Medulla oblongata (tissue), 1 donor: ENCODE measurements at regions not wholly inside any gene's neighbourhood (a gene's known extent, or its start where the extent isn't known, plus 50 kb on each side); places are given as distances from the start of the nearest gene placed in this dataset.

ENCODE experiments used
- DNase-seq: peaks from one replicate; pipeline ENCODE4 v3.0.0-alpha.2; 2015; ENCODE audit errors: extremely low spot score

DNA sequence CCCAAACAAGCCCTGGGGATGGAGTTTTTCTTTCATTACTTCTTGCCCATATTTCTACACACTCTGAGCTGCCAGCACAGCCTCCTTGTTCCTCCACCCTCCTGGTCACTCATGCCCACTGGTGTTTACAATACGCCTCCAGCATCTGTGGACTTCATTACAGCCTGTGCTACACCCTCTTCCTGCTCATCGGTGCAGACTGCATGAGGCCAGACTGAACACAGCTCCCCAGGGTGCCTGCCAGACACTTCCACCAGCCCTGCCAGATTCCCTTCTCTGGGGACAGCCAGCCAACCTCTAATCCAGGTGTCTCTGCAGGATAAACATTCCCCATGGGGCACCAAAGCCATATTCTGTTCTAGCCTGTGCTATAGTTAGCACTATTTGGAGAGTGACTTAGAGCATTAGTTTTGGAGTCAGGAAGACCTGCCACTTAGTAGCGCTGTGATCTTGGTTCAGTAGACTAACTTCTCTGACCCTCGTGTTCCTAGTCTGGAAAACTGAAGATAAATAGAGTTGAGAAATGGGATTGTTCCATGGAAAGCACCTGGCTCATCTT lies 163.8 kb upstream of the KLF4 start:
- no peak for DNase-seq

DNA sequence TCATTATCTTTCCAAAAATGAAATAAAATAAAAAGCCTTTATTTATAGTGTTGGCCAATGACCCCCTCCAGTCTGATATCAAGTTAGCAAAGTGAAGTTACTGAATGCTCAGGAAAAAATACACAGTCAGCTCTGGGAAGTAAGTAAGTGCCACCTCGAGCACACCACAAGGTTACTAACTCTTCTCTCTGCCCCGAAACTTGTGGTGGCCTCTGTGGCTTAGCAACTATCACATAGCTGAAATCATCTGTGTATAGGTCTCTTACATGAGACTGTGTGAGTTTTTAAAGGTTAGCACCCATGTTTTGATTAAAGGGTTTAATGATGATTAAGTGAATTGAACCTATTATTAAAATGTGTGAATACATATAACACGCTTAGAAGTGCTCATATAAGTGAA lies 161.4 kb upstream of the KLF4 start:
- no peak for DNase-seq

DNA sequence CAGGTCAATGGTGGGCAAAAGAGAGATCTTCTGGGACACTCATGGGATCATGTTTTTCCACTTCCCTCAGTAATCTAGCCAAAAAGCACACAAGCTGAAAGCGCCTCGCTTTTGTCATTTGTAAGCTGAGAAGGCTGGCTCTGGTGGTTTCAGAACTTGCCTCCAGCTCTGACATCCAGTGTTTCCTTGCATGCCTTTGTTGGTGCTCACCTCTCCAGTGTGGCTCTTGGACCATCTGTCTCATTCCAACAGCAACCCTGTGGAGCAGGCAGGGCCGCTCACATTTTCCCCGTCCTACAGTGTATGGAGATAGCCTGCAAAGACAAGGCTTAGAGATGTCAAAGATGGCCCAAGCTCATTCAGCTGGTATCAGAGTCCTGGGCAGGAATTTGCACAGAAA lies 160.8 kb upstream of the KLF4 start:
- DNase-seq: no peak

DNA sequence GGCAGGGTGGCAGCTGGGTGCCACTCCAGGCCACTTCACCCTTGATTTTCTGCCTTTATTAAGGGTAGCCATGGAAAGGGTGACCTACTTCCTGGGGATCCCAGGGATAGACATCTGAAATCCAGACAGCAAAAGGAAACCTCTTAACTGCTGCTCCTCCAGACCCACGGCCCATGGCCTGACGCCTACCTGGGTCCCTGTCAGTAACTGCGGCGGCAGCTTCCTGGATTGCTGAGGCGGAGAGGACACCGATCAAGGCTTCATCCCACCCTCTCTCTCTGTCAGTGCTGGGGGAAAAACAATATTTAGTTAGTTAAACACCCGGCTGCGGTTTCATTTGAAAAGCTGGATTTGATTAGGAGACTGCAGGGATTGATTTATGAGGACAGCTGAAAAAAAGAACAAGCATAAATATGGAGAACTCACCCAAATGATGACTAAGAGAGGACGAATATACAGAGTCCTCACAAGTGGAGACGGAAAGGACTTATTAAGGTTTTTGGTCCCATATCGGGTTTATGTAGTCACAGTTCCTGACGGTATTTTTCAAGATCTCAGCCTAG lies 158.7 kb upstream of the KLF4 start:
- DNase-seq: no peak

DNA sequence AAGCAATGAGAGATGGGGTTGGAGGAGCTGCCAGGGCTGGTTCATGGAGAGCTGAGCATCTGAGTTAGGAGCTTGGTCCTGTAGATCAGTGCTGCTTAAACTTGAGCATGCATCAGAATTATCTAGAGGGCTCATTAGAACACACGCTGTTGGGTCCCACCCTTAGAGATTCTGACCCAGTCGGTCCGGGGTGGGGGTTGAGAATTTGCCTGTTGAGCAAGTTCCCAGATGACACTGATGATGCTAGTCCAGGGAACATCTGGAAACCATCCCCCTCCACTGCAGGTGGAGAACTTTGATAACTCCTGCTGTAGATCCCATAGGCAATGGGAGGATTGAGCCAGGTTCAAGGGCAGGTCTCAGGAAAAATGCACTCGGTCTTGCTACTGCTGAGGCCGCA lies 158.0 kb upstream of the KLF4 start:
- no peak for DNase-seq

DNA sequence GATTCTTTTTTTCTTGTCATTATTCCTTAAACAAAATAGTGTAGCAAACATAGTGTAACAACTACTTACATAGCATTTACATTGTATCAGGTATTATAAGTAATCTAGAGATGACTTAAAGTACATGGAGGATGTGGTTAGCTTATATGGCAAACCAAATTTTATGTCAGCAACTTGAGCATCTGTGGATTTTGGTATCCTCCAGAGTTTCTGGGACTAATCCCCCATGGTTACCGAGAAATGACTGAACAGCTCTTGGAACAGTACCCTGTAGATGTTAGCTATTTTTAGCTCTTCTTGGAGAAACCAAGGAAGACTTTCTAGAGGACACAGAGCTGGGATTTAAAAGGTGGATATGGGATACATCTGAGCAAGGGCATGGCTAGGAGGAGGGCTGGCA lies 157.6 kb upstream of the KLF4 start:
- DNase-seq: no peak

DNA sequence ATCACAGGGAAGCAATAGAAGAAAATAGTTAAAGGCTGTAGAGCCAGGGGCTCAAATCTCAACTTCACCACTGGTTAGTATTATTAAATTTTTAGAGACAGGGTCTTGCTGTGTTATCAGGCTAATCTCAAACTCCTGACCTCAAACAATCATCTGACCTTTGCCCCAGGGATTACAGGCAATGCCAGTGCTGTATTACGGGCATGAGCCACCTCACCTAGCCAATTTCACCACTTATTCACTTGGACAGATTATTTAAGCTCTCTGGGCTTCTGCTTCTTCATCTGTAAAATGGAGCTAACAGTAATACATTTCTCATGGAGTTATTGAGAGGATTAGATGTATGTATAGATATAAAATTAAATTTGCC lies 155.9 kb upstream of the KLF4 start:
- DNase-seq: no peak

DNA sequence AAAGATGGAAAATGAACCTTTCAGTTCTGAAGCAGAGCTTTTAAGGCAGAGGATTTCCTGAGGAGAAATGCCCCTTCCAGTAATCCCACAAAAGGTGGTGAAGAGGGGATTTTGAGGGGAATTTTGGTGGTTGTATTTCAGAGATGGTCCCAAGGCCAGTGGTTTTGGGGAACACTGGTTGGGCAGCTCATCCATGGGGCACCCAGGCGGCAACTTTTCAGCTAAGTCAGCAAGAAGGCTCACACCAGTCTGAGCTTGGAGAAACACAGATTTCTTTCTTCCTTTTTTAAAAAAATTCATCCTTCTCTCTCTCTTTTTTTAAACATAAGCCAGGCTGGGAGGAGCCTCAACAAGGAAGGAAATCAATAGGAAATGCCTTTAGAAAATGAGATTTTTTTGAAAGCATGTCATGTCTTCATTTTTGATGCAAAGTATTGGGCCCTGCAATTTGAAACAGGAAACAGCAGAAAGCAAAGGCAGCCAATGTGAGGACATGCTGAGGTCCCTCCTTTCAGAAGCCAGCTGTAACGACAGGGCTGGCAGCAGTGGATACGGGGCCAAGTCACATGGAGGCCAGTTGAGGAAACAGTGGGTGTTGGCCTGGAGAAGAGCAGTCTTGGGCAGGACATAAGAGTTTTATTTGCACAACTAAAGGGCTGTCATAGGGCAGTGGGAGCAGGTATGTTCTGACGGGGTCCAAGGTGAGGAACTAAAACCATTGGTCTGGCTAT lies 155.3 kb upstream of the KLF4 start:
- DNase-seq: peak; percentile 66

DNA sequence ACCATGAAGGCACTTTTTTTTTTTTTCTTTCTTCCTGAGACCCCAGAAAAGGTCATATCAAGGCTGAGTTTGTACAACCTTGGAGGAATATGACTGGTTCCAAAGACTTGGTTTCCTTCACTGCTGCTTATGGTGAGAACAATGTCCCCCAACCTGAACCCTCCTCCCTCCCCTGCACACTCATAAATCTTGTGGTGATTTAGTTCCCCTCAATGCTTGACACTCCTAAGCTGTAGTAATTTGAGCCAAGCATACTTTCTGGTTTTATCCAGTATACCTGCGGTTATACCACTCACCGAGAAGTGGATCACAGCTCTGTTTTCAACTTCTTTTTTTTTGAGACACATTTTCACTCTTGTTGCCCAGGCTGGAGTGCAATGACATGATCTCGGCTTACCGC lies 149.9 kb upstream of the KLF4 start:
- no peak for DNase-seq

DNA sequence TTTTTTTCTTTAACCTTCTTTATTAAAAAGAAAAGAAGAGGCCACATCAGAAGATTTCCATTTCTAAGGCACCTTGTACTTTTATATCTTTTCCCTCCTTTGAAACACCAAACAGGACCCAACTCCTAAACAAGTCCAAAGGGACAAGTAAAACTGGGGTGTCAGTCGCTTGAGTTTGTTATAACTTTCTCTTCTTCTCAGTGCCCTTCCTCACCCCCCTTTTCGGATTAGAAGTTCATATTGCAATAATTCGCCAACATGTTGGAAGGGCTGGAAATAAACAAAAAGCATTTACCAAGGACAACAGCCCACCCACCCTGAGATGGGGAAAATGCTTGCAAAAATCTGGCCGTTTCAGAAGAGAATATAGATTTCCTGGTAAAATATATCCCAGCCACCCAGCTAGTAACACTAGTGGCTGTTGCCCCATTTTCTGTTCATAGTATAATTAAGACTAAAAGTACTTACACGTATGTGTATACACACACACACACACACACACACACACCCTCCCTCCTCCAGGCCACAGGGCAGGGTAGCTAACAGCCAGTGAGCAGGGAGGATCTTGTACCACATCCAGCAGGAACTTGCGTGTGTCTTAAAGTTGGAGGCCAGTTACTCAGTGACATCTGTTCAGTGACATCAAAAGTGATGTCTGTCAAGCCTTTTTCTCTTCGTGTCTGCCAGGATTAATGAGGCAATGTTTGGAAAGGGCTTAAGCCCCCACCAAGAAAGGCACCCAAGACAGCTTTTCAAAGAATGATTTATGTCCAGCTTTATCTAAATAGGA lies 149.1 kb upstream of the KLF4 start:
- DNase-seq: peak; percentile 65

DNA sequence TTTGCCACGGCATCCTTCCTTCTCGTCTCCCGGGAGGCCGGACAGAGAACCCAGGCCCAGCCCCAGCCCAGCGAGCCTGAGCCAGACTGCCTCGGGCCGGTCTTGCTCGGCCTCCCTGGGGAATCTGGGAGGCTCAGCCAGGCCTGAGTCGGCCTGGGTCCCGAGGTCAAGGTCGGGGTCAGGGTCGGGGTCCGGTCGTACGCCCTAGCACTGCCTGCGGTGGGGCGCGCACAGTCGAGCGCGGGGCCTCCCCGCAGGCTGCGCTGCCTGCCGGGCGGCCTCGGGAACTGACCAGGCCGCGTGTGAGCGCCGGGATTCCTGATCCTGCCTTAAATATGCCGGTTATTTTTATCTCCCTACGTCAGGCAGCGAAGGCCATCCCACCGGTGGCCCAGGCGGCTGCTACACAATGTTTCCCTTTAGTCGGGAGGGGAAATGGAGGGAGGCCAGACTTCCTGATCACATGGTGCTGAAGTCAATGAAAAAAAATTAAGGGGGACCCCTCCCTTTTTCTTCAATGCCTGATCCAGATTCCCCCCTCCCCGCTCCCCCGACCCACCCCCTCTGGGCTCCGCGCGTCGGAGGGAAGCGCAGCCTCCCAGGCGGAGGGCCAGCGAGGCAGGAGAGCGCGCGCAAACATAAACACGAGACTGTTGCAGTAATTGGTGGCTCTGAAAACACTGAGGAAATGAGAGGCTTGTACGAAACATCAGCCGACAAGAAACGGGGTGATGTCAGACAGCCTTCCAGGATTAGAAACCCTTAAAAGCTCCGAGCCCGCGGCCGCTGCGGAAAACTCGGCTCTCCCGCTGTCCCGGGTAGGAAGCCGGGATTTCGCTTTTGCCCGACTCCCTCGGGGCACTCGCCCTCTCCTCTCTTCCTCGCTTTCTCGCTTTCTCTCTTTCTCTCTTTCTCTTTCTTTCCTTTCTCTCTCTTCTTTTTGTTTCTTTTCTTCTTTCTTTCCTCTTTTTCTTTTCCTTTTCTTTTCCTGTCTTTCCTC lies 148.2 kb upstream of the KLF4 start:
- peak; percentile 94 for DNase-seq

DNA sequence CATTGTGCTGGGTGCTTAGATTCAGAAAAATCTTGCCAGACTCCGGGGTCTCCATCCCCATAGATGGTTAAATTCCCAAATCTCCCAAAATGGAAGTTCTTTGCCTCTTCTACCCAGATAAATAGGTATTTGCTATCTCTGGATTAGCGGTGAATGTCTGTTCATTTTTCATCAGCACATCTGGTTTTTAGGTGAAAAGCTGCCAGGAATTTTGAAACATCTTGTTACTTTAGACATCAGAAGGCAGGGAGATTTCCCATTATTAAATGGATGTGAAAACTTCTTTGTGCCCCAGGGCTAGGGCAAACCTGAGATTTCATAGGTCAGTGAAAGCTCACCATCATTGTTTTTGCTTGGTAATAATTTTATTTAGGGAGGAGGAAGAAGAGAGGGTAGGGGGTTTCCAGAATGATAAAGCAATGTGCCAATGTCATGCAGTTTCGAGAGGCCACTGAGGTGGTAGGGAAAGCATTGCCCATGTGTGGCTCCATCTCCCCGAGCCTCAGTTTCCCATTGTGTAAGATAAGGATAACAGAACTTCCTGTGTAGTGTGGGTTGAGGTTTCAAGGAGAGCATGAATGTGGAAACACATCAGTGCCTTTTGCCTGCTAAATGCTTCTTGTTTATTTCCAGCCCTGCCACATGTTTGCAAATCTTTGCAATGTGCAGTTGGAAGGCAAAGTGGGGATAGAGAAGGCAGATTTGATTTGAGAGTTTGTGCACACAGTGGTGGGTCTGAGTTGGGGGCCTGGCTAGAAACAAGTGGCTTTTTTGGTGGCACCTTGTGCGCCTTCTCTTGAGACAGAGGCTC lies 147.2 kb upstream of the KLF4 start:
- peak; percentile 26 for DNase-seq

DNA sequence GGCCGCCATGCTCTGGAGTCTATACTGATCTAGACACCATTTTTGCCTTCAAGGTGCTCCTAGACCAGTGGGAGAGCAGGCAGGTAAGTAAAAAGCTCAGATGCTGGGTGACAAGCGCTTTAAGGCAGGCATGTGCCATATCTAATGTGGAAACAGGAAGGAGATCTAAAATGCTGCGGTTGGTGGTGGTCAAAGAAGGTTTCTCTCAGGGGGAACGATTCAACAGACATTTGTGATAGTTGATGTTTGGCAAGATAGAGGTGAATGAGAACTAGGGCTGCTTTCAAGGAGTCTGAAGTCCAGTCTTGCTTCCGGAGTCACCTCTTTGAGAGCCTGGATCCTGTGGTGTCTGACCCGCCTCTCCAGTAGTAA lies 146.2 kb upstream of the KLF4 start:
- no peak for DNase-seq

DNA sequence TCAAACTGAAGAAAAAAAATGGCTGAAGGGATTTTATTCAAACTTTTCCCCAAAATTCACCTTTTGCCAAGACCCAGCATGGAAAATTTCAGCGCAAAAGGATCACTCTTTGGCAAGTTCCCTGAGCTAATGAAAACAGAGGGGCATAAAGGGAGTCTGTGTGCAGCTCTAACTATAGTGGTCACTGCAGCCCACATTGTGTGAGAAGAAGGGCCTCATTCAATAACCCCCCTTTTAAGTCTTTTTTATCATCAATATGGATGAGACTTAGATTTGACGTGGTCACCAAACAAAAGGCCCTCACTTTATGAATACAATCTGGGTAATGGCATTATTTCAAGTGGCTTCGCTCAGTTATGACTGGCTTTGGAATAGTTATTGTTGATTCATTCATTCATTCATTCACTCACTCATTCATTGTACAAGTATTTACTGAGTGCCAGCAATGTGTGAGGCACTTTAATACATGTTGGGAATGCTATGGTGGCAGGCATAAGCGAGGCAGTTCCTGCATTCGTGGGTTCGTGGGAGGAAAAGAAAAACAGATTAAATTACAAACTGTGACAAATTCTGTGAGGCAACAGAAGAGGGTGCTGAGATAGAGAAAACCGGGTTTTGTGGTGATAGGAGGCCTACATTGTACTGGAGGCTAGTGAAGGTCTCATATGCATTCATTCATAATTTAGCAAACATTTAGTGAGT lies 145.7 kb upstream of the KLF4 start:
- peak; percentile 54 for DNase-seq

DNA sequence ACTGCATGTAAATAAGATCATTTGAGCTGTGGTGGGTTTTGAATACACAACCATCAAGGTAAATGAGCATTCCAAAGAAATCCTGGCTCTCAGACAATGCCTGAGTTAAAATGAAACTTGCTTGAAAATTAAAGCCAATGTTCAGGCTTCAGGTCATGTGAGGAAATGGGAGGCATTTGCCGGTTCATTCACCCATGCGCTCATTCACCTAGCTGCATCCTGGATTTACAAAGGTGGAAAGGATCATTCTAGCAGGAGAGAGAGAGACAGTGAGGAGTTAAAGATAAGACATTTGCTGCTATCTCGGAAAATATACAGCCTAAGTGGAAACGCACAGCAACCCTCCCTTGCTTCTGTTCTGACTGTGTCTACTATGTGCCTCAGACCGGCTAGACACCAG lies 143.8 kb upstream of the KLF4 start:
- no peak for DNase-seq

DNA sequence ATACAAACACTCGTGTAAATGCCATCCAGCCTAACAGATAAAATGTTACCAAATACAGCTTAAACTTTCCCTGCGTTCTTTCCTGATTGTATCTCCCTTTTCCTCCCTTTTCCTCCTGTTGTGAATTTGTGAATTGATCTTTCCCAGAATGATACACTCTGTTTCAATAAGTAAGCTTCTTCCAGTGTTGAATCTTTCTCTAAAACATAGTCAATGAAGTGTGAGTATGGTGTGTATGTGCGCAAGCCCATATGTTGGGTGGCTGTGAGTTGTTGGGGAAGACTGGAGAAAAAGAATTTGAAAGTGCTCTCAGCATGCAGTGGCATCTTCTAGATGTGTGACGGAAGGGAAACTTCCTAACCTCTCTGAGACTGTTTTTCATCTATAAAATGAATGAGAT lies 143.1 kb upstream of the KLF4 start:
- no peak for DNase-seq

DNA sequence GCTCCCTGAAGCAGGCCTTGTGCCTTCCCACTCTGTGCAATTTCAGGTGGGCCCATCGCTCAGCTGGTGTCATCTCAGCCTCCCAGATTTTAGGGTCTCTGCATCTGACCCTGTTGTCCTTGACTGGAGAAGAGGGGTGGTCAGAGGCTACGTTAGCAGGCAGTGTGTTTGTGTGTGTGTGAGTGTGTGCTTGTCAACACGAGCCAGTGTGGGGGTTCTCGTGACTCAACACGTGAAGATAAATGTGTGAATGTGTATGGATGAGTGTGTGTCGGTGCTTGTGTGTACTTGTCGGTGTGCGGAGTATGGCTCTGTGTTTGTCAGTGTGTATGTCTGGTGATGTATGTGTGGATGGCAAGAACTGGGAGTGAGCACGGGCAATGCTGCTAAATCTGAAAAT lies 142.6 kb upstream of the KLF4 start:
- no peak for DNase-seq

DNA sequence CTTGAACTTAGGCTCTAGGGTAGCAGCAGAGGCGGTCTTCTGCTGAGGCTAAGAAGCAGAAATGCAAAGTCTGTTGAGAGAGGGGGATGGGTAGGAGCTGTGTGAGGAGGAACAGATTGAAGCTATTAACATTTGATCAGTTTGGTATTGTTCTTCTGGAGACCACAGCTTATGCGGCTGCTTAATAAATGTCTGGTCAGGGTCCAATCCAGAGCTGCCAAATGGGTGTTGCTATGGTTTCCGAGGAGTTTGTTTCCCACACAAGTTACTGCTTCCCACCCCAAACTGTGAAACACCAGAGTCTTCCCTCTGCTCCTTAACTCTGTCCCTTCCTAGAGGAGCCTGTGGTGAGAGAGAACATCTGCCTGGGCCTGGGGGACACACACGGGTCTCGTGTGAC lies 142.2 kb upstream of the KLF4 start:
- no peak for DNase-seq

DNA sequence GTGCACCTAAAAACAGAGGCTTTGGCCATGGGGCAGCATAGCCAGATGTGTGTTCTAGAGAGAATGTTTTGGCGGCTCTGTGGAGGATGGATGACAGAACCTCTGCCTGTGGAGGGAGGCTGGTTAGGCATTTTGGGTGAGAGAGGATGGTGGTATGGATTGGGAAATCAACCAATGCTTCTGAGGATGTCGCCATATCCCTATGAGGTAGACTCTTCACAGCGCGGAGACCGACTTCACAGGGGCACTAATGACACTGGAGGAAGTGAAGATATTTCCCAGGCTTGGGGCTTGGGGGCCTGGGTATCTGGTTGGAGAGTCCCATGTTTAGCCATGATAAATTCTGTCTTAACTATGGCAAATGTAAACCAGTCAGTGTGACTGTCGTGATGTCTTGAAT lies 140.6 kb upstream of the KLF4 start:
- no peak for DNase-seq

DNA sequence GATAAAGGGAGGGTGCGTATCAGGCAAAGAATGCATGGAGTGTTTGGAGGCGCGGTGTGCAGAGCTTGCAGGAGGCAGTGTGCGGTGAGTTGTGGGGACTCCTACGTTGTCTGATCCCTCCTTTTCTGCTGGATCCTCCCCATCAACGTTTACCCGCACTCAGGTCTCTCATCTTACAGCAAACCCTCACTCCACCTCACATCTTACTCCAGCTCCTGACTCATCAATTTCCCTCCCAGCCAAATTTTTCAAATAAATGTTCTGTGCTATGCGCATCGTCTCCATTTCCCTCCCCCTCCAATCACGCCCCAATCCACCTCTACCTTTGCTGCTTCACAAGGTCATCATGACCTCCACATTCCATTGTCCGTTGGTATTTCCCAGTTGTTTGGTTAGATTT lies 138.9 kb upstream of the KLF4 start:
- DNase-seq: no peak
